ENCODE measurements at regions not wholly inside any gene's neighbourhood (a gene's known extent, or its start where the extent isn't known, plus 50 kb on each side); places are given as distances from the start of the nearest gene placed in this dataset.

- in situ Hi-C loops (cut with MboI; ENCODE audit: low sequenced_read_pairs, unreplicated experiment), result loop anchor here (25.0 kb wide), 3 partner anchors 424 to 824 kb away; no protein-coding TSS in a partner anchor
- no peak for DNase-seq (ENCODE audit: low spot score)
- no peak for TF ChIP-seq CTCF (IDR thresholded peaks at IDR 0.05; ENCODE audit: borderline replicate concordance, control extremely low read depth, extremely low read depth, insufficient read depth, missing control alignments)
Observed at GRCh38 chrX:66410806-66411205, 228.1 kb downstream of the EDA2R start.

Measured in GM13976 (cell line).